Neutrophil (primary cell): ENCODE measurements at regions not wholly inside any gene's neighbourhood (a gene's known extent, or its start where the extent isn't known, plus 50 kb on each side); places are given as distances from the start of the nearest gene placed in this dataset.

Experiments
- H3K27ac ChIP-seq: fragments of 200-600 bp; sonication (generic); 2 replicates; pipeline ENCODE4 v1.5.1; 2016; ENCODE audit warnings: mild to moderate bottlenecking, moderate library complexity
- H3K27me3 ChIP-seq: fragments of 200-600 bp; sonication (generic); 2 replicates; pipeline ENCODE4 v1.6.0; 2016; ENCODE audit warnings: mild to moderate bottlenecking
- H3K36me3 ChIP-seq: fragments of 200-600 bp; sonication (generic); 2 replicates; pipeline ENCODE4 v1.5.1; 2017
- H3K4me1 ChIP-seq, 2 experiments: fragments of 200-600 bp in 1 of 2; sonication (generic) in 1 of 2; 1 replicate in 1 of 2; 2 replicates in 1 of 2; pipeline versions ENCODE4 v1.5.1 to v1.6.1; 2013 to 2016; ENCODE audit warnings: low read depth in 1 of 2, low read length in 1 of 2, mild to moderate bottlenecking in 1 of 2, moderate library complexity in 1 of 2; ENCODE audit not compliant: control insufficient read depth in 1 of 2, insufficient read depth in 1 of 2
- H3K4me3 ChIP-seq, 2 experiments: fragments of 200-600 bp in 1 of 2; sonication (generic) in 1 of 2; 1 replicate in 1 of 2; 2 replicates in 1 of 2; pipeline ENCODE4 v1.5.1; 2013 to 2016; ENCODE audit warnings: low read depth in 1 of 2, low read length in 1 of 2, mild to moderate bottlenecking in 1 of 2, moderate library complexity in 1 of 2
- H3K9me3 ChIP-seq: fragments of 200-600 bp; sonication (generic); 2 replicates; pipeline ENCODE4 v1.5.1; 2016
- TF ChIP-seq, protein P1 (sequence below): fragments of 200-600 bp; sonication (generic); IDR thresholded peaks from 2 replicates; pipeline ENCODE4 v1.5.1; 2016; ENCODE audit warnings: antibody characterized with exemption

- Histone ChIP-seq H3K36me3 (no peaks in the 10 kb centered on the region), H3K4me3 (no peak overlapping the region), H3K9me3 (no peaks in the 10 kb centered on the region), H3K27ac (no peak overlapping the region), H3K27me3 (peaks cover 72% of the 10 kb centered on the region), H3K4me1 (peaks cover 21 to 23% of the 10 kb centered on the region in 2 experiments)
- TF ChIP-seq, protein P1, sequence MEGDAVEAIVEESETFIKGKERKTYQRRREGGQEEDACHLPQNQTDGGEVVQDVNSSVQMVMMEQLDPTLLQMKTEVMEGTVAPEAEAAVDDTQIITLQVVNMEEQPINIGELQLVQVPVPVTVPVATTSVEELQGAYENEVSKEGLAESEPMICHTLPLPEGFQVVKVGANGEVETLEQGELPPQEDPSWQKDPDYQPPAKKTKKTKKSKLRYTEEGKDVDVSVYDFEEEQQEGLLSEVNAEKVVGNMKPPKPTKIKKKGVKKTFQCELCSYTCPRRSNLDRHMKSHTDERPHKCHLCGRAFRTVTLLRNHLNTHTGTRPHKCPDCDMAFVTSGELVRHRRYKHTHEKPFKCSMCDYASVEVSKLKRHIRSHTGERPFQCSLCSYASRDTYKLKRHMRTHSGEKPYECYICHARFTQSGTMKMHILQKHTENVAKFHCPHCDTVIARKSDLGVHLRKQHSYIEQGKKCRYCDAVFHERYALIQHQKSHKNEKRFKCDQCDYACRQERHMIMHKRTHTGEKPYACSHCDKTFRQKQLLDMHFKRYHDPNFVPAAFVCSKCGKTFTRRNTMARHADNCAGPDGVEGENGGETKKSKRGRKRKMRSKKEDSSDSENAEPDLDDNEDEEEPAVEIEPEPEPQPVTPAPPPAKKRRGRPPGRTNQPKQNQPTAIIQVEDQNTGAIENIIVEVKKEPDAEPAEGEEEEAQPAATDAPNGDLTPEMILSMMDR: no peak
Measured at GRCh38 chr6:163663575-163663974, 249.1 kb downstream of the QKI start.

GRCh38 chr6:163662604-163663225 is 248.2 kb downstream of the QKI start:
- TF ChIP-seq, protein P1: no peak
- H3K4me3 ChIP-seq: no peak overlapping the region
- peaks cover 13 to 15% of the 10 kb centered on the region in 2 experiments for H3K4me1 ChIP-seq

DNA sequence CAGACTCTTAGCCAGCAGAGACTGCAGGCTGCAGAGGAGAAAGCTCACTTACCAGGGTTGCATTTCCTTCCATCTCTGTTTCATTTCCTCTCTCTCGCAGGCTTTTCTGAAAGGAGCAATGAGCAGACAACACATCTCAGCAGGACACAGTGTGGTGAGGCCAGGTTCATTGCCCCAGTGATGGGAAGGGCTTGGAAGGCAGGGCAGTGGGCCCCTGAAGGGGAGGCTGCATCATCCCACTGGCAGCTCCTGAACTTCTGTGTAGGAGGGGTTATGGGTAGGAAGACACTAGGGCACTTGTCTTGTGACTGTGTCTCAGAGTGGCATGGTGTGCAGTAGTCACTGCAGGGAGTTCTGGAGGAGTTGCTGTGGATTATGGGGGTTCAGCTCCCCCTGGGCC is 246.8 kb downstream of the QKI start:
- TF ChIP-seq, protein P1: no peak
- H3K4me3 ChIP-seq: no peak overlapping the region
- H3K27me3 ChIP-seq: peaks cover 94% of the 10 kb centered on the region
- no peaks in the 10 kb centered on the region for H3K36me3 ChIP-seq
- H3K9me3 ChIP-seq: no peaks in the 10 kb centered on the region
- no peak overlapping the region for H3K27ac ChIP-seq
- H3K4me1 ChIP-seq: peaks cover 0 to under 1% of the 10 kb centered on the region in 2 experiments

More at GRCh38 chr6:163662604-163663225, 248.2 kb downstream of the QKI start:
- peaks cover 79% of the 10 kb centered on the region for H3K27me3 ChIP-seq
- H3K9me3 ChIP-seq: no peaks in the 10 kb centered on the region
- no peaks in the 10 kb centered on the region for H3K36me3 ChIP-seq
- H3K27ac ChIP-seq: no peak overlapping the region

GRCh38 chr6:163659803-163660202 is 245.3 kb downstream of the QKI start:
- no peak overlapping the region for H3K4me3 ChIP-seq
- peaks cover 95% of the 10 kb centered on the region for H3K27me3 ChIP-seq
- no peak overlapping the region for H3K27ac ChIP-seq
- no peaks in the 10 kb centered on the region for H3K9me3 ChIP-seq
- TF ChIP-seq, protein P1: no peak
- no peaks in the 10 kb centered on the region for H3K4me1 ChIP-seq
- no peaks in the 10 kb centered on the region for H3K36me3 ChIP-seq

DNA sequence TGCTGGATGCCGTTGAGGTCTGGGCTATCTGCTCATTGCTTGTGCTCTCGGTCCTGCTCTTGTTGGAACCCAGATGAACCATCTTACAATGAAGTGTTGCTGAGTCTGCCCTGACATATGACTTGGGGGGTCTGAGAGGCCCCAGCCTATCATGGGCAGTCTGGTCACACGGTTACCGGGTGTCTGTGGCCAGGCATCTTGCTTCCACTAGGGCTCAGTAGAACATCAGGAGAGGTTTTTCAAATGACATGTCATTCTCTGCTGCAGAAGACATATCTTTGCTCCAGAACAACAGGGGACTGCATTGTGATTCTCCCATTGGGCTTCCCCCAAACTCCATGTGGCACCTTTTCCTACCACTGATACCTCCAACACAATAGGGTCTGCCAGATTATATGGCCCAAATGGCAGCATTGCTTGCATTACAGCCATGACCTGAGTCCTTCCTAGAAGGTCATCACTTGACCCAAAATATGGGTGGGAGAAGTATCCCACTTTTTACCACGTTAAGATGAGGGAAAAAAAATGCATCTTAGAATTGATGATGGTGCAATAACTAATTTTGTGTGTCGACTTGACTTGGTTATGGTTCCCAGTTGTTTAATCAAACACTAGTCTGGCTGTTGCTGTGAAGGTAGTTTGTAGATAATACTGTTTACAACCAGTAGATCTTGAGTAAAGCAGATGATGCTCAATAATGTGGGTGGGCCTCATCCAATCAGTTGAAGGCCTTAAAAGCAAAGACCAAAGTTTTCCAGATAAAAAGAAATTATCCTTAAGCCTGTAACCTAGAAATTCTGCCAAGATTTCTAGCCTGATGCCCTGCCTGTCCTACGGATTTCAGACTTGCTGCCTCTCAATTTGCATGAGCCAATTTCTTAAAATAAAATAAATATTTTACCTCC is 241.0 kb downstream of the QKI start:
- peaks cover 66% of the 10 kb centered on the region for H3K27me3 ChIP-seq
- H3K27ac ChIP-seq: no peak overlapping the region

More for the DNA sequence above, 241.0 kb downstream of the QKI start:
- Histone ChIP-seq H3K36me3 (no peaks in the 10 kb centered on the region), H3K9me3 (no peaks in the 10 kb centered on the region), H3K4me3 (no peak overlapping the region), H3K4me1 (no peaks in the 10 kb centered on the region)
- TF ChIP-seq, protein P1: no peak
